HCT116 (cell line): ENCODE measurements at regions not wholly inside any gene's neighbourhood (a gene's known extent, or its start where the extent isn't known, plus 50 kb on each side); places are given as distances from the start of the nearest gene placed in this dataset.

Source experiments
- ATAC-seq: fragments of 200-7000 bp; cut with Tn5 transposase; 2 replicates; pipeline ENCODE4 v1.9.1; 2020; ENCODE audit warnings: mild to moderate bottlenecking, moderate library complexity
- BruUV-seq: library from RNA; stranded (reverse); fragments of 400-500 nt; replicated peaks from 2 replicates; lab custom pipeline; 2021; lab: Mats Ljungman, UMichigan
- CTCF ChIA-PET: fragments of 300-600 bp; sonication (Branson Sonifier 250); formaldehyde crosslinking; loops from one replicate; lab custom pipeline; 2021; ENCODE audit warnings: antibody characterized with exemption; lab: Charles Lee
- POLR2A ChIA-PET: fragments of 300-600, 350-600 bp; sonication (Branson Sonifier 250); formaldehyde crosslinking; loops from one replicate; lab custom pipeline; 2021; ENCODE audit warnings: antibody characterized with exemption; lab: Charles Lee
- RAD21 ChIA-PET, 2 experiments: fragments of 300-600 bp; sonication (Branson Sonifier 250); formaldehyde crosslinking; loops; one replicate each; lab custom pipeline; 2023; ENCODE audit warnings: low total read pairs in 2 of 2; ENCODE audit not compliant: uncharacterized antibody in 2 of 2, unreplicated experiment in 2 of 2, low non-redundant PET in 1 of 2; lab: Charles Lee
- DNase-seq: peaks from one replicate; pipeline ENCODE4 v3.0.0-alpha.2; 2010; ENCODE audit warnings: low read depth, low spot score
- H2AFZ ChIP-seq: fragments of 200-600 bp; shearing (Covaris generic), sonication (generic); 2 replicates; pipeline ENCODE4 v1.6.1; 2017; ENCODE audit warnings: low read depth, mixed run types, mixed read lengths, antibody characterized with exemption, low read length; ENCODE audit not compliant: poor library complexity, severe bottlenecking
- H3K27ac ChIP-seq: 2 replicates; pipeline ENCODE4 v1.5.1; 2012; ENCODE audit warnings: low read depth, low read length
- H3K27me3 ChIP-seq: fragments of 200-600 bp; sonication (generic); 2 replicates; pipeline ENCODE4 v1.6.1; 2016; ENCODE audit warnings: mixed run types, low read length, mixed read lengths; ENCODE audit not compliant: insufficient read depth
- H3K36me3 ChIP-seq, 2 experiments: fragments of 200-500 bp in 1 of 2; fragments of 200-600 bp in 1 of 2; sonication (Bioruptor generic) in 1 of 2; sonication (generic) in 1 of 2; 2 replicates each; pipeline versions ENCODE4 v1.5.1 to v1.6.1; 2014 to 2016; ENCODE audit warnings: low read length in 2 of 2, inconsistent platforms in 1 of 2, mixed read lengths in 1 of 2, mixed run types in 1 of 2; ENCODE audit not compliant: insufficient read depth in 2 of 2, control insufficient read depth in 1 of 2
- H3K4me1 ChIP-seq, 2 experiments: fragments of 200-600 bp in 1 of 2; sonication (generic) in 1 of 2; 2 replicates each; pipeline versions ENCODE4 v1.5.1 to v1.6.1; 2012 to 2017; ENCODE audit warnings: low read length in 2 of 2, inconsistent platforms in 1 of 2, mild to moderate bottlenecking in 1 of 2, mixed read lengths in 1 of 2, mixed run types in 1 of 2, moderate library complexity in 1 of 2; ENCODE audit not compliant: insufficient read depth in 2 of 2, control insufficient read depth in 1 of 2
- H3K4me2 ChIP-seq: fragments of 200-600 bp; sonication (generic); 2 replicates; pipeline ENCODE4 v1.6.1; 2017; ENCODE audit warnings: mixed run types, low read length, mixed read lengths
- H3K4me3 ChIP-seq, 2 experiments: fragments of 200-600 bp in 1 of 2; sonication (generic) in 1 of 2; replicated peaks in 1 of 2; 2 replicates each; pipeline ENCODE4 v1.5.1; 2011 to 2016; ENCODE audit warnings: low read length in 2 of 2, control low read depth in 1 of 2, low read depth in 1 of 2, mild to moderate bottlenecking in 1 of 2, mixed read lengths in 1 of 2, mixed run types in 1 of 2
- H3K79me2 ChIP-seq: fragments of 200-600 bp; sonication (generic); 2 replicates; pipeline ENCODE4 v1.6.1; 2017; ENCODE audit warnings: mild to moderate bottlenecking, mixed run types, low read length, moderate library complexity, mixed read lengths; ENCODE audit not compliant: insufficient read depth
- H3K9ac ChIP-seq: fragments of 200-600 bp; sonication (generic); 2 replicates; pipeline ENCODE4 v1.6.1; 2016; ENCODE audit warnings: low read length, mixed read lengths
- H3K9me2 ChIP-seq: fragments of 200-600 bp; sonication (generic), shearing (Covaris generic); 2 replicates; pipeline ENCODE4 v1.6.1; 2017; ENCODE audit warnings: mixed run types, mild to moderate bottlenecking, moderate library complexity; ENCODE audit not compliant: insufficient read depth
- H3K9me3 ChIP-seq, 2 experiments: fragments of 200-500 bp in 1 of 2; fragments of 200-600 bp in 1 of 2; sonication (Bioruptor generic) in 1 of 2; sonication (generic) in 1 of 2; 2 replicates each; pipeline ENCODE4 v1.6.1; 2014 to 2017; ENCODE audit warnings: low read length in 2 of 2, mixed read lengths in 2 of 2, inconsistent platforms in 1 of 2, low read depth in 1 of 2, mild to moderate bottlenecking in 1 of 2, mixed run types in 1 of 2, moderate library complexity in 1 of 2; ENCODE audit not compliant: control insufficient read depth in 1 of 2, insufficient read depth in 1 of 2
- H4K20me1 ChIP-seq: fragments of 200-600 bp; sonication (generic), shearing (Covaris generic); 2 replicates; pipeline ENCODE4 v1.6.1; 2017; ENCODE audit warnings: mixed run types, mild to moderate bottlenecking, moderate library complexity; ENCODE audit not compliant: insufficient read depth
- CBX3 ChIP-seq: IDR thresholded peaks from 2 replicates; pipeline ENCODE4 v1.6.1; 2012; ENCODE audit warnings: low read depth
- CEBPB ChIP-seq: IDR thresholded peaks from 2 replicates; pipeline ENCODE4 v1.6.1; 2012; ENCODE audit warnings: low read depth
- EGR1 ChIP-seq: IDR thresholded peaks from 2 replicates; pipeline ENCODE4 v1.6.1; 2012; ENCODE audit warnings: low read depth
- EZH2 ChIP-seq: fragments of 200-600 bp; sonication (generic); IDR thresholded peaks from 2 replicates; pipeline ENCODE4 v1.6.1; 2017; ENCODE audit warnings: antibody characterized with exemption, mixed run types
- FOSL1 ChIP-seq: IDR thresholded peaks from 2 replicates; pipeline ENCODE4 v1.6.1; 2012; ENCODE audit warnings: low read depth
- POLR2A ChIP-seq: IDR thresholded peaks from 2 replicates; pipeline ENCODE4 v1.7.0; 2011; ENCODE audit warnings: borderline replicate concordance; ENCODE audit not compliant: insufficient read depth, insufficient read length; ENCODE audit errors: extremely low read depth
- RAD21 ChIP-seq: IDR thresholded peaks from 2 replicates; pipeline ENCODE4 v1.6.1; 2012; ENCODE audit warnings: low read depth, mild to moderate bottlenecking
- SIN3A ChIP-seq: IDR thresholded peaks from 2 replicates; pipeline ENCODE4 v1.6.1; 2012; ENCODE audit warnings: low read depth
- SP1 ChIP-seq: IDR thresholded peaks from 2 replicates; pipeline ENCODE4 v1.6.1; 2012; ENCODE audit warnings: low read depth
- YY1 ChIP-seq: IDR thresholded peaks from 2 replicates; pipeline ENCODE4 v1.6.1; 2011; ENCODE audit warnings: low read length, low read depth, moderate library complexity, mild to moderate bottlenecking; ENCODE audit not compliant: insufficient replicate concordance; ENCODE audit errors: extremely low read depth
- intact Hi-C: fragments of 100-400 bp; cut with micrococcal nuclease; formaldehyde crosslinking; loops from 2 replicates; pipeline ENCODE4 v1.10.0; 2022
- TF ChIP-seq, protein P1 (sequence below), 3 experiments: fragments of 200-600 bp in 1 of 3; sonication (generic) in 1 of 3; IDR thresholded peaks in 2 of 3; conservative IDR thresholded peaks in 1 of 3; 2 replicates each; pipeline ENCODE4 v1.5.1; 2012 to 2017; ENCODE audit warnings: low read depth in 2 of 3, low read length in 2 of 3, antibody characterized with exemption in 1 of 3, borderline replicate concordance in 1 of 3, control low read depth in 1 of 3, mild to moderate bottlenecking in 1 of 3, mixed read lengths in 1 of 3, mixed run types in 1 of 3, moderate library complexity in 1 of 3; ENCODE audit not compliant: insufficient read depth in 1 of 3
- TF ChIP-seq, protein P2 (sequence below): IDR thresholded peaks from 2 replicates; pipeline ENCODE4 v1.6.1; 2011; ENCODE audit warnings: mild to moderate bottlenecking, low read length, moderate library complexity; ENCODE audit not compliant: insufficient replicate concordance; ENCODE audit errors: extremely low read depth

- Histone ChIP-seq H3K4me2 (no peak overlapping the region), H4K20me1 (no peaks in the 10 kb centered on the region; the same call in 1 of the 2 replicates), H3K9ac (no peak overlapping the region), H3K79me2 (no peaks in the 10 kb centered on the region), H2AFZ (no peak overlapping the region), H3K9me2 (no peaks in the 10 kb centered on the region), H3K27ac (no peak overlapping the region), H3K36me3 (no peaks in the 10 kb centered on the region), H3K9me3 (no peaks in the 10 kb centered on the region), H3K4me3 (no peak overlapping the region), H3K27me3 (peaks cover 58% of the 10 kb centered on the region), H3K4me1 (no peaks in the 10 kb centered on the region)
- no peak for TF ChIP-seq YY1
- TF ChIP-seq, protein P1, sequence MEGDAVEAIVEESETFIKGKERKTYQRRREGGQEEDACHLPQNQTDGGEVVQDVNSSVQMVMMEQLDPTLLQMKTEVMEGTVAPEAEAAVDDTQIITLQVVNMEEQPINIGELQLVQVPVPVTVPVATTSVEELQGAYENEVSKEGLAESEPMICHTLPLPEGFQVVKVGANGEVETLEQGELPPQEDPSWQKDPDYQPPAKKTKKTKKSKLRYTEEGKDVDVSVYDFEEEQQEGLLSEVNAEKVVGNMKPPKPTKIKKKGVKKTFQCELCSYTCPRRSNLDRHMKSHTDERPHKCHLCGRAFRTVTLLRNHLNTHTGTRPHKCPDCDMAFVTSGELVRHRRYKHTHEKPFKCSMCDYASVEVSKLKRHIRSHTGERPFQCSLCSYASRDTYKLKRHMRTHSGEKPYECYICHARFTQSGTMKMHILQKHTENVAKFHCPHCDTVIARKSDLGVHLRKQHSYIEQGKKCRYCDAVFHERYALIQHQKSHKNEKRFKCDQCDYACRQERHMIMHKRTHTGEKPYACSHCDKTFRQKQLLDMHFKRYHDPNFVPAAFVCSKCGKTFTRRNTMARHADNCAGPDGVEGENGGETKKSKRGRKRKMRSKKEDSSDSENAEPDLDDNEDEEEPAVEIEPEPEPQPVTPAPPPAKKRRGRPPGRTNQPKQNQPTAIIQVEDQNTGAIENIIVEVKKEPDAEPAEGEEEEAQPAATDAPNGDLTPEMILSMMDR (IDR thresholded peaks at IDR 0.05 in 2 of 3, conservative IDR thresholded peaks at IDR 0.05 in 1 of 3; ENCODE audit: borderline replicate concordance in 1 of 3, insufficient read depth in 1 of 3, low read depth in 2 of 3, low read length in 2 of 3) = no peak
- TF ChIP-seq CEBPB = no peak
- ATAC-seq = no peak
- DNase-seq = no peak
- CTCF ChIA-PET = no interaction called here
- intact Hi-C loops = no loop called here
- RAD21 ChIA-PET = no interaction called here
- BruUV-seq = no TSS peak
- POLR2A ChIA-PET = no interaction called here
Measured at GRCh38 chr3:181570472-181570871, 141.3 kb upstream of the SOX2 start.

- Histone ChIP-seq H3K4me3 (no peak overlapping the region), H3K27ac (no peak overlapping the region), H3K4me1 (no peaks in the 10 kb centered on the region), H3K4me2 (no peak overlapping the region), H3K9me3 (no peaks in the 10 kb centered on the region), H3K27me3 (peaks cover 63% of the 10 kb centered on the region), H3K36me3 (no peaks in the 10 kb centered on the region), H3K9me2 (no peaks in the 10 kb centered on the region), H4K20me1 (no peaks in the 10 kb centered on the region), H3K79me2 (no peaks in the 10 kb centered on the region), H2AFZ (no peak overlapping the region), H3K9ac (no peak overlapping the region)
- DNase-seq (no peak), ATAC-seq (no peak)
- RAD21 ChIA-PET = no interaction called here
- no TSS peak for BruUV-seq
- CTCF ChIA-PET = no interaction called here
- intact Hi-C loops = loop anchor here (10.0 kb wide), 2 partner anchors 685 to 1045 kb away; no protein-coding TSS in a partner anchor
- POLR2A ChIA-PET = no interaction called here
- no peak for TF ChIP-seq CBX3
- TF ChIP-seq POLR2A = no peak
- TF ChIP-seq FOSL1 = no peak
- TF ChIP-seq RAD21 = no peak
- TF ChIP-seq SIN3A = no peak
- TF ChIP-seq EGR1 = no peak
- no peak for TF ChIP-seq EZH2
- TF ChIP-seq, protein P1 (IDR thresholded peaks at IDR 0.05 in 2 of 3, conservative IDR thresholded peaks at IDR 0.05 in 1 of 3; ENCODE audit: borderline replicate concordance in 1 of 3, insufficient read depth in 1 of 3, low read depth in 2 of 3, low read length in 2 of 3) = no peak
- TF ChIP-seq SP1 = no peak
- TF ChIP-seq, protein P2, sequence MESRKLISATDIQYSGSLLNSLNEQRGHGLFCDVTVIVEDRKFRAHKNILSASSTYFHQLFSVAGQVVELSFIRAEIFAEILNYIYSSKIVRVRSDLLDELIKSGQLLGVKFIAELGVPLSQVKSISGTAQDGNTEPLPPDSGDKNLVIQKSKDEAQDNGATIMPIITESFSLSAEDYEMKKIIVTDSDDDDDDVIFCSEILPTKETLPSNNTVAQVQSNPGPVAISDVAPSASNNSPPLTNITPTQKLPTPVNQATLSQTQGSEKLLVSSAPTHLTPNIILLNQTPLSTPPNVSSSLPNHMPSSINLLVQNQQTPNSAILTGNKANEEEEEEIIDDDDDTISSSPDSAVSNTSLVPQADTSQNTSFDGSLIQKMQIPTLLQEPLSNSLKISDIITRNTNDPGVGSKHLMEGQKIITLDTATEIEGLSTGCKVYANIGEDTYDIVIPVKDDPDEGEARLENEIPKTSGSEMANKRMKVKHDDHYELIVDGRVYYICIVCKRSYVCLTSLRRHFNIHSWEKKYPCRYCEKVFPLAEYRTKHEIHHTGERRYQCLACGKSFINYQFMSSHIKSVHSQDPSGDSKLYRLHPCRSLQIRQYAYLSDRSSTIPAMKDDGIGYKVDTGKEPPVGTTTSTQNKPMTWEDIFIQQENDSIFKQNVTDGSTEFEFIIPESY = no peak
Measured at GRCh38 chr3:181569356-181569940, 142.3 kb upstream of the SOX2 start.
